HG03558 (cell line): ENCODE measurements at regions not wholly inside any gene's neighbourhood (a gene's known extent, or its start where the extent isn't known, plus 50 kb on each side); places are given as distances from the start of the nearest gene placed in this dataset.
"Not testable (repeated sequence)": the region's sequence is repeated elsewhere in the genome, so short reads cannot be mapped to it uniquely, and the experiment has no call there.

Source experiments
- ATAC-seq: cut with Tn5 transposase; IDR thresholded peaks from one replicate; pipeline ENCODE4 v1.9.1; 2021; ENCODE audit warnings: moderate number of reproducible peaks; ENCODE audit not compliant: unreplicated experiment; ENCODE audit errors: extremely low read depth

DNA sequence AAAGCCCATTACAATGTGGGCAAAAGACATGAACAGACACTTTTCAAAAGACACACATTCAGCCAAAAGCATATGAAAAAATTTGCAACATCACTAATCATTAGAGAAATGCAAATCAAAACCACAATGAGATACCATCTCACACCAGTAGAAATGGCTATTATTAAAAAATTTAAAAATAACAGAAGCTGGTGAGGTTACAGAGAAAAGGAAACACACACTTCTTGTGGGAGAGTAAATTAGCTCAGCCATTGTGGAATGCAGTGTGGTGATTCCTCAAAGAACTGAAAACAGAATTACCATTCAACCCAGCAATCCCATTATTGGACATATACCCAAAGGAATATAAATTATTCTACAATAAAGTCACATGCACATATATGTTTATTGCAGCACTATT lies 585.2 kb upstream of the TUSC1 start:
- ATAC-seq, result no peak

DNA sequence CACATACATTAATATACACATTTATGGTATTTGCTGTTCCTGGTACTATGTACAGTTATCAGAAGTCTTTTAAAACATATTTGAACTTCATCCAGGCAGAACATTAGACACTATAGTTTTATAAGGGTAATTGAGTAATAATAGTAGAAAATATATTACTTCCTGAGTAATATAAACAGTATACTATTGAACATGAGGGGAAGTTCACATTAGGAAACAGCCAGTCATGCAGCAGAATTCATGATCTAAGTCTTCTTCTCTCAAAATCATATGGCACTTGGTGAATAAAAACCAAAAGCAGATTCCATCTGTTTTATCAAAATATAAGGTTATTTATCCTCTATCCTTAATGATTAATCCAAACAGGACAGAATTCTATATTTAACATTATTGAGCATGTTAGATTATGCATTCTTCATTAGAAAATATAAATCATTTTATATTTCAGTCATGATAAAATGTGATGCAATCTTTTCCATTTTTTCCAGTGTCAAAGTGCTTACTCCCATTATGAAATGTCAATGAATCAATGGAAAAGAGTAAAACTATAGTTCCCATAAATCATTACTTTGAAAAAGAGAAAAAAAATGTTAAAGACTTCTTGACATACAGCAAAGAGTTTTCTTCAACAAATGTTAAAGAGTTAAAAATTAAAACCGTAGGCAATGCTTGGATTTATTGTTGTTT lies 584.3 kb upstream of the TUSC1 start:
- no peak for ATAC-seq

DNA sequence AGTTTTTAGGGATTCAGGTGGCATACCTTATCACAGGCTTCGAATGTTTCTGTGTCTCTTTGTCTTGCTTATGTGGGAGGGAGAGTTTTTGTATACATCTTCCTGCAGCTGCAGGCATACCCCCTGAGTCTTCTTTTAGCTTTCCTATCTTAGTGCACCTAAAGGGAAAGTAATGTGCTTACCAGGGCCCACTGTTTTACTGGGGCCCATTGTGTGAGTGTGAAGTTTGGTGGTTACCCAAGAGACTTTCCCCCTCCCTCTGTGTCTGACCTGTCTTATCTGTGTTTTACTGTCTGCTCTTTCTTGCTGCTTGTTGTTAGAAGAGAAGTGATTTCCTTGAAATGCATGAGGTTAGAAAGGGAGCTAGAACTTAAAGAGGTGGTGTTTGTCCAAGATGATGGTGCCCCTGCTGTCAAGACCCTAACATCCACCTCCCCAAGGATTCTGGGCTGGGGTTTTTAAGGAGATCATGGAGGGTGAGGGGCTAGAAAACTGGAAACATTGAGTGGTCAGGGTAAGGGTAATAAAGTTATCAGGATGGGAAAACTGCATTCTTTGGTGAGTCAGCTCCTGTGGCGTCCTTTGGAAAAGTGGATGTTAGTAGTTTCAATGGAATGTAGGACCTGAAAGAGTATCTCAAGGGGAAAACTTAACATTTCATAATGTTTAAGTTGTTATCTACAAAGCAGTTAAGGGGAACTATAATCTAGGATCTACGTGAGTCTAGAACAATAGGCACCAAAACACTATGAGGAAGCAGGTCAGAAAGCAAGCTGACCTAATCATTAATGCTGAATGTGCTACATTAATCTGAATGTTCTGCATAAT lies 583.5 kb upstream of the TUSC1 start:
- ATAC-seq, result no peak

DNA sequence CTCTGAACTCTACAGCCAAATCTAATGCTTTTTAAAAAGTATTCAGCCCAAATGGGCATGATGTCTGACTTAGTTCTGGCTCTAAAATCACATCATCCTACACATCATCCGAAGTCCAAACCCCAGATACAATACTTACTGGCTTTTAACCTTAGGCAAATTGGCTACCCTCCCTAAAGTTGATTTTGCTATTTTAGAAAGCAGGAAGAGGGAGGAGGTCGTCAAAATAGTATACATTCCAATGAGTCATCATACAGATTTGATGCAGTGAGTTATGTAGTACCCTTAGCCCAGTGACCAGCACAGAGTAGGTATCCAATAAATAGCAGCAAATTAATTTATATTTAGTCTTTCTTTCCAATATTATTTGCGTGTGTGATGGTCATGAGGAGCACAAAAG lies 582.0 kb upstream of the TUSC1 start:
- ATAC-seq, result no peak

DNA sequence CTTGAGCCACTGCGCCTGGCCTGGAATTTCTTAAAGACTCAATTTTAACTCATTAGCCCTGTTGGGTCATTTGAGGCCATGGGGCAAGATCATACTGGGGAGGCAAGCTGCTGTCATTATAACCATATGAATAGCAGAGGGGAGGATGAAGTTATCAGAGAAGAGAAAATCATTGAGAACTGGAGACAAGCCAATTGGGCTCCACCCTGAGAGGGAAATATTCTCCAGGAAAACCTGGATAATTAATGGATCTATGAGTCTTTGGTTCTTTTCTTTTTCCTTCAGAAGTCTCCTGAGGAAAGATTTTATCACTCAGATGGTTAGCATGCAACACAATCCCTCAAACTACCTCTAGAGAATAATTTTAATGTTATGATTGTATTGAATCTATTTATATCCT lies 569.6 kb upstream of the TUSC1 start:
- no peak for ATAC-seq

DNA sequence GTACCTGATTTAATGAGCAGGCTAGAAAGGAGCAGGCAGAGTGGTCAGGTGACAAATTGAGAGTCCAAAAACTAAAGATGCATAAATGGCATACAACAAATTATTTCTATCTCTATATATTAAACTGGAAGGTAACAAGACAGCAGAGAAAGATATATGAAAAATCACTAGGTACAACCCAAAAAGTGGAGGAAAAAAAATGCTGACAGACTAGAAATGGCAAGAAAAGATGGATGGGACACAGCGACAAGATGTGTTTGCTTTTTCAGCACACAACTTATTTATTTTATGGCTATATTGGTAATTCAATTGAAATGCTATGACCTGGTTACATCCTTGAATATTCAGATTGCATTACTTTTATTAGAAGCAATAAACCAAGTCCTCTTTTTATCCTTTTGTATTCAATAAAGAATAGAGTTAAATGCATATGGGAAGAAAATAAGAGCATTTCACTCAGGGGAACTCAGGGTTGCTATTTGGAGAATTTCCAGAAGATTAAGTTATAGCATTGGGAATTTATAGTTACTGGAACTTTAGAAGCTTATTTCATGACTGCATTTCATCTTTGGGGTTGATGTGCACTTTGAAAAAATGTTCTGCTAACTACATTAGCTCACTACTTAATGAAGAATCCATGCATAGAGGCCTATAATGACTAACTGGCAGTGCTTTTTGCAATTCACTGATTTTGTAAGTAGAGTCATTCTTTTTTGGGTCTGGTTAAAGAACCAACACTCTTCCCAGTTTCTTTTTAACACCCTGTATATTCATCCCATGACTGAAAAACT lies 566.6 kb upstream of the TUSC1 start:
- no peak for ATAC-seq

DNA sequence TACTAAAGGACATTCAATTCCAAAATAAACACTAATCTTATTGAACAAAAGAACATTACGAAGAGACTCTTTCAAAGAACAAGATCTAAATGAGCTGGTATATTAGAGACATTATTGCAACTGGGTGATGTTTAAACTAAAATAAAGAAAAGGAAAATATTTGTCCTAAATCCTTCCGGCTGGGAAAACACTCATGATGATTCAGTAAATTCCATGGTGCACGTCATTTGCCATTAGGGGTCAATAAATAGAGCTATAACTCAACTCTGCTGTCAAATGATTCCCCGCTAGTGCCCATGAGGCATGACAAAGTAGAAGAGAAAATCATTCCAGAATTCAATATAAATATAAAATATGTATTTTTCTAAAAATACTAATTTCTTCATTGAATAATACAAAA lies 565.5 kb upstream of the TUSC1 start:
- ATAC-seq, result no peak

DNA sequence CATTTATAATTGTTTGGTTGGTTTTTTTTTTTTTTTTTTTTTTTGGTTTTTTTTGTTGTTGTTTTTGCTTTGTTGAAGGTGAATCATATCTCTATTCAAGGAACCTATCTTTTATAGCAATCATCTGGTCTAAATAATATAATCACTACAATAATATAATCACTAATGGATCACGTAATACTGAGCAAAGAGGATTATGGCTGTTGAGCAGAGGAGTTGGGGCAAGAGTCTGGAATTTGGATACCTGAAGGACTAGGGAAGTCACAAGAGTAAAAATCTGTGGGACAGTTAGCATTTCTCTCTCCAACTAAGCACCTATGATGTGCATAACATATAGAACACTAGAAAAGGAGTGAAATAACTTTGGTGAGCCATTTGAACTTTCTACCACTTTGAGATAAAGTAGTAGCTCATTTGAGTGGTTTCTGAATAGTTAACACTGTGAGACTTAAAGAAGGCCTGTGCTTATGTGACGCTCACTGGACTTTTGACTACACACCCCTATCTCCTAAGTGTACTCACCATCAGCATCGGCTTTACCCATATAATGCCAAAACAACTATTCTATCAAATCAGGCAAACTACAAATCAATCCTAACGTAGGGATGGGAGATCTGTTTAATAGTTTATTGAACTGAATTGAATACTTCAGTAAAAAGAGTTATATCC lies 564.9 kb upstream of the TUSC1 start:
- no peak for ATAC-seq

DNA sequence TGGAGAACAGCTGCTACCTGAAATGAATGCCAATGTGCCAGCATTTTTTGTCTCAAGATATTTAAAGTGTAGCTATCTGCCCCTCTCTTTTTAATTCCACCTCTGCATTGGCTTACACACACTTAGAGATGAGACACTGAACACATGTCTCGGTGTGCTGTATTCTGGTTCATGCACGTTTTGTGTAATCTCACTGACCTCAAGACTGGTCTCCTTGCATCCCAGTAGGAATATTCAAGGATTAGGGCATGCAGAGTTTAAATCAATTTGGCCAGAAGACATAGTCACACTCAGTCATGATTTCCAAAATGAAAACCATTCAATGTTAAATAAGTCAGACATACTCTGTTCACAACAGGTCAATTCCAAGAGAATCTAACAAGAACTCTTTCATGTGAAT lies 561.8 kb upstream of the TUSC1 start:
- no peak for ATAC-seq

DNA sequence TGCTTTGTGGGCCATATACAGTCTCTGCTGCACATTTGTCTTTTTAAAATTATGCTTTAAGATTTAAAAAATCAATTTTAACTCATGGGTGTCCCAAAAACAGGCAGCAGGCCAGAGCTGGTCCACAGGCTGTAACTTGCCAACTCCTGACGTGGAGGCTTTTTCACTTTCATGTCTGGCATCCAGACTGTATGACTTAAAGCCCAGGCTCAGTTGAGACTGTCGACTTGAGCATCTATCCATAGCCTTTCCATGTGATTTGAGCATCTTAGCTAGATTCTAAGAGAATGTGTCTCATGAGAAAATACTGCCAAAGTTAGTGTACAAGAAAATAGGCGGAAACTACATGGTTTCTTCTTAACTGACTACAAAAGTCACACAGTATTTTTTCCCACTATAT lies 559.0 kb upstream of the TUSC1 start:
- no peak for ATAC-seq

DNA sequence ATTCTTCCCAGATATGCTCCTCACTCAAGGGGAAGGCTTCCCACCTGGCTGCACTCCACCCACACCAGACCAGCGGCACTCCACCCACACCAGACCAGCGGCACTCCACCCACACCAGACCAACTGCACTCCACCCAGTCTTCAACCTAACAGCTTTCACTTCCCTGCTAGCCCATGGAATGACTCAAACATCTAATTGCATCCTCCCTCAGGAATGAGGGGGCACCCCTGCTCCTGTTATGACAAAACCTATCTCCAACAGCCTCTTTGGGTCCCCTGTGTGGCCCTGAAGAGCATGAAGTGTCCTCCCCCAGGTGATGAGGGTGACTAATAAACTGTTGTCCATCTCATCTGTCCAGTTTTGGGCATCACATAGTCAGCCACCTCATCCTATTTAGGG lies 556.6 kb upstream of the TUSC1 start:
- no peak for ATAC-seq

DNA sequence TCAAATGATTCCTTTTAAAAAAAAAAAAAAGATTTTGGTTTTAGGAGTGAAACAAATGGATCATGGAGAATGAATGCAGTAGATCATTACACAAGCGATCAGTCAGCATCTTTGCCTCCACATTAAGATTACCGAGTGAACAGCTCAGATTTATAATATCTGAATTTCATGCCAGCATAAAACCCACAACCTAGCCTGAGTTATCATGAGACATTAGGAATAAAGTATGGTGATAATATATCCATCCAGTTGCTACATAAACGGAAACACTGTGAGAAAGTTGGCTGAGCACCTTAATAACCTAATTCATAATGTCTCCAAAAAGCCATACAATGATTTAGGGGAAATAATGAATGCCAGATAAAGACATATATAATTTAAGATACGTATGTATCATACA lies 553.1 kb upstream of the TUSC1 start:
- ATAC-seq, result no peak

DNA sequence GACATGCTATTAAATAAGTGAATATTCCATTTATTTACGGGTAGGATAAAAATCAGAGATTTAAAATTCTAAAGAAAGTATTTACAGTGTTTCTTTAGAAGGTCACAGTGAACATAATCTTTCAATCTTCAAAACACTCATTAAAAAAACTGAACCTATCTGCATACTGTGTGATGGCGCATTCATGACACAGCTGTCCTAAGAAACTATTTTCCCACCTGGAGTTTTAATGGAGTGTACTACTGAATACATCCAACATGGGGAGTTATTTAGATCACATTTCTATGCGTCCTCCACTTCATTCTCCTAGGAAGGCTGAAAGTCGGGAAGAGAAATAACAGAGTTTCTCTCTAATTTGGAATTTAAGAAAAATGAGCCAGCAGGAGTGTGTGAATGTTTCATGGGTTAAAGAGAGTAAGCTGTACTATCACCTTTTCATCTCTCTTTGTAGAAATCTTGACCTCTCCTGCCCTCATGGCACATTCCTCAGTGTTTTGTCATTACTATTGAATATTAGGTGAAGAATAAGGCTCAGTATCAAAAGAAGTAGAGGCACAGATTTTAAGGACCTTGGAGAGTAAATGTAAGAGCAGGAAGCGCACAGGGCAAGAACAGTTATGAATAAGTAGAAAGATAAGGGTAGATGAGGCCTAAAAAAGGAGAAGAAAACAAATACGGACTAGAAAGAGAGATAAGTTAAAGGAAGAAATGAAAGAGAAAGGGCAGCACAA lies 551.2 kb upstream of the TUSC1 start:
- ATAC-seq, result no peak

DNA sequence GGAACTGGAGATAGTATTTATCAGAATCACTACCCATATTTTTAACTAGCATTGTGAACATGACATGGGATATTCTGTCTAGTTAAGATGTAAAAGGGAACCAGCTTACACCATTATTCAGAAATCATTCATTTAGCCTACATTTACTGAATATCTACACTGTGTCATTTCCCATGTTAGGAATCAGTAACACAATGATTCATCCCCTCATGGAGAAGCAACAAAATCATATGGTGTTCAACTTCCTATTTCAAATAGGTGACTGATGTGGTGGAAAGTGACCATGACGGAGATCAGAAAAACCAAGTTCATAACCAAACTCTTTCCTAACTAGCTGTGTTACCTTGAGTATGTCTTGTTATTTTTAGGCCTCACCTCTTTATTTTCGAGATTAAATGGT lies 550.0 kb upstream of the TUSC1 start:
- ATAC-seq, result no peak

DNA sequence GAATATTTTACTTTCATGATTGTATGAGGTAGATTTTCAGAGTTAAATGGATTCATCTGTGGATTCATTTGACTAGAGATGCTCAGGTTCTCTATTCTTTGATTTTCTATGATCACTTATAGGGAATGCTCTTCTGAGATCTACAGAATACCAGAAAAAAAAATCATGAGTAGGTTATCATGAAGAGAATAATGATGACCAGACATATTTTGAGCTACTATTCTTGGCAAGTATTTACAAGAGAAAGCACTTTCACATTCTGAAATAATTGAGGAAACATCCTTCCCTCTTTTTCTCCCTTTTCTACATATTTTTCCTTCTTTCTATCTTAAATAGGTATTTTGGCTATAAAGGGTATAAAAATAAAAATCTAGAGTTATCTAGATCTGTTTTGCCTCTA lies 543.0 kb upstream of the TUSC1 start:
- ATAC-seq, result no peak

DNA sequence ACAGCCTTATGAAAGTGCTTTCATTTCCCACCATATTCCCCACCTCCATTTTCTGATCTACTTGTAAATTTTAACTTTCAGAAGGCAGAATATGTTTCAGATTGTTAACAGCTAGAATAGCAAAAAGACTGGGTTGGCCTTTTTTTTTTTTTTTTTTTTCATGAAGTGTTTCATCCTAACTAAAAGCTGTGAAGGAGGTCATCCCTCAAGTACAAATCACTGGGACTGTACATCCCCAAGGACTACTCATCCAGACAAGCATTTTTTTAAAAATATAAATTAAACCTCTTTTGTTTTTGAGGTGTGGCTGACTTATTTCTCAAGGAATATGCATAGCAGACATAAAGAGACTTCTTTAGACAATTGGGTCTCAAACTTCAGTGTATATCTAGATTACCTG lies 542.1 kb upstream of the TUSC1 start:
- no peak for ATAC-seq

DNA sequence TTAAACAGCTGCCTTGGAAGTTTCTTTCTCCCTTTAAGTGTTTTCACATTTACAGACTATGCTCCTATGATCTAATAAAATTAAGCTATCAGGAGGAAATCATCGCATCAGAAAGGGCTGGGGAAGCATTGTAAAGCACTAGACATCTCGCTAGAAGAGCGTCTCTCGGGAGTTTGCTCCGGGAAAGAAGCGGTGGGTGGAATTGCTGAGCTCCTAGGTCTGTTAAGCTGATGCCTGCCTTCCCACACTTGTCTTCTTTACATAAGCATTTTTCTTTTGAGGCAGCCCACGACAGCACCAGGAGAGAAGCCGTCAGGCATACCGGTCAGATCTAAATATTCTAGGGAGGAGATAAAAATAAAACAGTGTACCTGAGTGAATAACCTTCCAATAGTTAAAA lies 541.7 kb upstream of the TUSC1 start:
- ATAC-seq, result no peak

DNA sequence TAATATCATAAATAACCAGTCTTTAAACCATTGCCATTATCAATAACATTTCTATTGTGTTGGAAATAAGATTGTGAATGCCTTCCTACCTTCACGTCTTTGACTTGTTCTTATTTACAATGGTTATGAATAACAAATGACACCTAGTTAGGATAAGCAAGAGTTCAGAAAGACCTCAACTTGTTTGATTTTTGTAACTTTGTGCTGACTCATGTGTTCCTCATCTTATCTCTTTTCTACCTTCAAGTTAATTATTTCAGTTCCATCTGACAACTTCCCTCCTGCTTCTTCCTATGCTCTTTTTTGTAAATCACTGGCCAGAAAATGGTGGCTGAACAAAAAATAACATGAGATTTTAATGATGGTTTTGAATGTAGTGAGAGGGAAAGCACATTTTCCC lies 538.5 kb upstream of the TUSC1 start:
- no peak for ATAC-seq

DNA sequence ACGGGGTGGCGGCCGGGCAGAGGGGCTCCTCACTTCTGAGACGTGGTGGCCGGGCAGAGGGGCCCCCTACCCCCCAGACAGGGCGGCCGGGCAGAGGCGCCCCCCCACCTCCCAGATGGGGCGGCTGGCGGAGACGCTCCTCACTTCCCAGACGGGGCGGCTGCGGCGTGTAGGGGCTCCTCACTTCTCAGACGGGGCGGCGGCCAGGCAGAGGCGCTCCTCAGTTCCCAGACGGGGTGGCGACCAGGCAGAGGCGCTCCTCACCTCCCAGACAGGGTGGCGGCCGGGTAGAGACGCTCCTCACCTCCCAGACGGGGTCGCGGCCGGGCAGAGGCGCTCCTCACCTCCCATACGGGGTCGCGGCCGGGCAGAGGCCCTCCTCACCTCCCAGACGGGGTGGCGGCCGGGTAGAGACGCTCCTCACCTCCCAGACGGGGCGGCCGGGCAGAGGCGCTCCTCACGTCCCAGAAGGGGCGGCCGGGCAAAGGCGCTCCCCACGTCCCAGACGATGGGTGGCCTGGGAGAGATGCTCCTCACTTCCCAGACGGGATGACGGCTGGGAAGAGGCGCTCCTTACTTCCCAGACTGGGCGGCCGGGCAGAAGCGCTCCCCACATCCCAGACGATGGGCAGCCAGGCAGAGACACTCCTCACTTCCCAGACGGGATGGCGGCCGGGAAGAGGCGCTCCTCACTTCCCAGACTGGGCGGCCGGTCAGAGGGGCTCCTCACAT lies 536.6 kb upstream of the TUSC1 start:
- ATAC-seq, result not testable (repeated sequence)
